Mesenchymal stem cell (in vitro differentiated cells and primary cell): ENCODE measurements at regions not wholly inside any gene's neighbourhood (a gene's known extent, or its start where the extent isn't known, plus 50 kb on each side); places are given as distances from the start of the nearest gene placed in this dataset.

Experiments used
- DNase-seq: peaks from one replicate; pipeline ENCODE4 v3.0.0-alpha.2; 2013
- H2AFZ ChIP-seq: one replicate; pipeline ENCODE4 v1.6.1; 2013; ENCODE audit warnings: low read depth, mild to moderate bottlenecking, control low read depth, inconsistent platforms, low read length, moderate library complexity
- H2AK5ac ChIP-seq: 2 replicates; pipeline ENCODE4 v1.6.1; 2013; ENCODE audit warnings: low read length, moderate library complexity, mild to moderate bottlenecking, inconsistent platforms; ENCODE audit not compliant: severe bottlenecking
- H2BK120ac ChIP-seq: one replicate; pipeline ENCODE4 v1.6.1; 2013; ENCODE audit warnings: low read depth, mild to moderate bottlenecking, inconsistent platforms, low read length, moderate library complexity
- H2BK12ac ChIP-seq, 2 experiments: one replicate each; pipeline ENCODE4 v1.6.1; 2013; ENCODE audit warnings: inconsistent platforms in 2 of 2, low read length in 2 of 2, mild to moderate bottlenecking in 2 of 2, moderate library complexity in 2 of 2, control low read depth in 1 of 2
- H2BK15ac ChIP-seq: one replicate; pipeline ENCODE4 v1.6.1; 2013; ENCODE audit warnings: mild to moderate bottlenecking, low read depth, inconsistent platforms; ENCODE audit not compliant: poor library complexity, severe bottlenecking
- H2BK5ac ChIP-seq: 2 replicates; pipeline ENCODE4 v1.6.1; 2013; ENCODE audit warnings: low read depth, mild to moderate bottlenecking, low read length, control low read depth, inconsistent platforms; ENCODE audit not compliant: poor library complexity, severe bottlenecking
- H3K14ac ChIP-seq, 2 experiments: one replicate each; pipeline ENCODE4 v1.6.1; 2013; ENCODE audit warnings: inconsistent platforms in 2 of 2, low read length in 2 of 2, control low read depth in 1 of 2, mild to moderate bottlenecking in 1 of 2, moderate library complexity in 1 of 2
- H3K18ac ChIP-seq, 2 experiments: one replicate each; pipeline ENCODE4 v1.6.1; 2013; ENCODE audit warnings: inconsistent platforms in 2 of 2, low read length in 2 of 2, control low read depth in 1 of 2, low read depth in 1 of 2, mild to moderate bottlenecking in 1 of 2
- H3K23ac ChIP-seq, 2 experiments: one replicate each; pipeline ENCODE4 v1.6.1; 2013; ENCODE audit warnings: inconsistent platforms in 2 of 2, low read length in 2 of 2, mild to moderate bottlenecking in 2 of 2, moderate library complexity in 2 of 2, control low read depth in 1 of 2
- H3K27ac ChIP-seq: 2 replicates; pipeline ENCODE4 v1.5.1; 2013; ENCODE audit warnings: mild to moderate bottlenecking, moderate library complexity, low read length, control low read depth, inconsistent platforms; ENCODE audit not compliant: poor library complexity, severe bottlenecking
- H3K27me3 ChIP-seq, 2 experiments: 2 replicates each; pipeline versions ENCODE4 v1.6.1 to v1.7.0; 2013; ENCODE audit warnings: low read length in 2 of 2, mild to moderate bottlenecking in 2 of 2, moderate library complexity in 2 of 2, control low read depth in 1 of 2, inconsistent platforms in 1 of 2; ENCODE audit not compliant: control insufficient read depth in 1 of 2, insufficient read depth in 1 of 2
- H3K36me3 ChIP-seq, 2 experiments: 2 replicates each; pipeline versions ENCODE4 v1.6.1 to v1.7.0; 2013; ENCODE audit warnings: low read length in 2 of 2, control low read depth in 1 of 2, inconsistent platforms in 1 of 2, low read depth in 1 of 2, mild to moderate bottlenecking in 1 of 2; ENCODE audit not compliant: insufficient read depth in 2 of 2, control insufficient read depth in 1 of 2
- H3K4ac ChIP-seq, 2 experiments: one replicate each; pipeline ENCODE4 v1.6.1; 2013; ENCODE audit warnings: inconsistent platforms in 2 of 2, low read length in 2 of 2, mild to moderate bottlenecking in 2 of 2, moderate library complexity in 2 of 2, control low read depth in 1 of 2, low read depth in 1 of 2
- H3K4me1 ChIP-seq: 2 replicates; pipeline ENCODE4 v1.6.1; 2013; ENCODE audit warnings: low read depth, low read length, control low read depth; ENCODE audit not compliant: control insufficient read depth, insufficient read depth
- H3K4me2 ChIP-seq: 2 replicates; pipeline ENCODE4 v1.6.1; 2013; ENCODE audit warnings: low read length, mild to moderate bottlenecking, inconsistent platforms; ENCODE audit not compliant: poor library complexity, severe bottlenecking
- H3K4me3 ChIP-seq, 2 experiments: 2 replicates each; pipeline versions ENCODE4 v1.5.1 to v1.7.0; 2013; ENCODE audit warnings: low read length in 2 of 2, mild to moderate bottlenecking in 2 of 2, control low read depth in 1 of 2, low read depth in 1 of 2; ENCODE audit not compliant: insufficient read depth in 1 of 2
- H3K79me1 ChIP-seq: replicated peaks from 2 replicates; pipeline ENCODE4 v1.6.1; 2013; ENCODE audit warnings: mild to moderate bottlenecking, control low read depth, low read length, inconsistent platforms; ENCODE audit not compliant: poor library complexity, severe bottlenecking
- H3K9ac ChIP-seq: 2 replicates; pipeline ENCODE4 v1.7.0; 2013; ENCODE audit warnings: mild to moderate bottlenecking, low read length, moderate library complexity
- H3K9me3 ChIP-seq: 2 replicates; pipeline ENCODE4 v1.7.0; 2013; ENCODE audit warnings: mild to moderate bottlenecking, low read length; ENCODE audit not compliant: control insufficient read depth
- H4K8ac ChIP-seq: one replicate; pipeline ENCODE4 v1.6.1; 2013; ENCODE audit warnings: inconsistent platforms, mild to moderate bottlenecking, low read length, moderate library complexity
- H4K91ac ChIP-seq: one replicate; pipeline ENCODE4 v1.6.1; 2013; ENCODE audit warnings: mild to moderate bottlenecking, low read length, inconsistent platforms
- WGBS: methylation state at CpG from one replicate; pipeline ENCODE4 v1.1.7; 2013; ENCODE audit warnings: mixed read lengths; 5-methylcytosine and 5-hydroxymethylcytosine counted together

DNA sequence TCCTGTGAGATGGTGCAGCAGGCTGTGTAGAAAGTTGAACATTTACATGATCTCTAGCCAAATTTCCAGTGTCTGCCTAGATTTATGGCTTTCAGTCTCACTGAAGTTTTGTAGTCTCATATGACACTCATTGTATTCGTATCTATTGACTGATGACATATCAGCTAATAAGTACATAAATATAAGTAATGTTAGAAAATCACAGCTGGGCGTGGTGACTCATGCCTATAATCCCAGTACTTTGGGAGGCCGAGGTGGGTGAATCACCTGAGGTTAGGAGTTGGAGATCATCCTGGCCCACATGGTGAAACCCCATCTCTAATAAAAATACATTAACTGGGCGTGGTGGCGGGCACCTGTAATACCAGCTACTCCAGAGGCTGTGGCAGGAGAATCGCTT lies 54.7 kb upstream of the HTR2A start:
- Histone ChIP-seq H3K4me2 (no peak overlapping the region), H3K27me3 (no peaks in the 10 kb centered on the region), H3K27ac (no peak overlapping the region), H3K36me3 (no peaks in the 10 kb centered on the region), H2AFZ (no peak overlapping the region), H3K79me1 (no peaks in the 10 kb centered on the region), H2BK15ac (no peak overlapping the region), H3K14ac (no peak overlapping the region), H3K4ac (no peak overlapping the region), H2AK5ac (no peak overlapping the region), H4K91ac (no peak overlapping the region), H3K18ac (no peak overlapping the region), H3K9me3 (no peaks in the 10 kb centered on the region), H3K23ac (no peak overlapping the region), H3K9ac (no peak overlapping the region), H3K4me3 (no peak overlapping the region), H2BK12ac (no peak overlapping the region), H4K8ac (no peak overlapping the region), H2BK120ac (no peak overlapping the region), H3K4me1 (peaks cover 1% of the 10 kb centered on the region), H2BK5ac (no peak overlapping the region)
- WGBS, result 82% methylated on average over 5 of the region's 6 CpGs
- no peak for DNase-seq

DNA sequence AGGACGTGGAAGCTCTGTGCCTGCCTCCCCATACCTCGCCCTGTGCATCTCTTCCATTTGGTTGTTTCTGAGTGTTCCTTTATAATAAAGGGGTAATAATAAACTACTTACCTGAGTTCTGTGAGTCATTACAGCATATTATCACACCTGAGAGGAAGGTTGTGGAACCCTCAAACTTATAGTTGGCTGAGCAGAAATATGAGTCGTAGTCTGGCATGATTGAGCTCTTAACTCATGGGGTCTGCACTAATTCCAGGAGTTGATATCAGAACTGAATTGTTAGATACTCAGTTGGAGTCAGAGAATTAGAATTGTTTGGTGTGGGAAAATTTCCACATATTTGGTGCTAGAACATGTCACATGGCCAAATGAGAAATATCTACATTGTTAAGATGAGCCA lies 52.4 kb upstream of the HTR2A start:
- Histone ChIP-seq H3K14ac (no peak overlapping the region), H3K9me3 (peaks cover 4% of the 10 kb centered on the region), H2BK120ac (no peak overlapping the region), H3K27ac (no peak overlapping the region), H3K4me1 (peaks cover 1% of the 10 kb centered on the region), H2BK15ac (no peak overlapping the region), H3K23ac (no peak overlapping the region), H3K9ac (no peak overlapping the region), H4K8ac (no peak overlapping the region), H3K36me3 (no peaks in the 10 kb centered on the region), H3K79me1 (no peaks in the 10 kb centered on the region), H2AFZ (no peak overlapping the region), H3K27me3 (no peaks in the 10 kb centered on the region), H2BK12ac (no peak overlapping the region), H3K4me3 (no peak overlapping the region), H2BK5ac (no peak overlapping the region), H3K18ac (no peak overlapping the region), H2AK5ac (no peak overlapping the region), H3K4ac (no peak overlapping the region), H4K91ac (no peak overlapping the region), H3K4me2 (no peak overlapping the region)
- WGBS, result 79% methylated on average over 2 of the region's 3 CpGs
- DNase-seq, result no peak

DNA sequence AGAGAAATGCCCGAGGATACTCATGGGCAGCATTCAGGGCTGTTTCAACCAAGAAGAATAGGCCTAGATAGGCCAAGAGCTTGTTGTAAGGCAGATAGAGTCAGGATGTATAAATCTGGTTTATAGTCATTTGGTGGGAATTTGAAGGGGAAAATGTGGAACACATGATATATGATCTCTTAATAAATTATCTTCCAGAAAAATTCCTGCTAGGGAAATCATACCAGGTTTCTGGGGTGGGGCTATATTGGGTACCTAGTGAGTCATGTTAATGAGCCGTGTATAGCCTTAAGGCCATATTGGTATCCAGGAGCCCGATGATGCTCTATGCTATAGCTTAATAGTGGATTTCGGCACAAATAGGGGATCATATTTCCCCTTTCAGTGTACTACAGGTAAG lies 51.5 kb upstream of the HTR2A start:
- 93% methylated on average over 3 of the region's 4 CpGs for WGBS

DNA sequence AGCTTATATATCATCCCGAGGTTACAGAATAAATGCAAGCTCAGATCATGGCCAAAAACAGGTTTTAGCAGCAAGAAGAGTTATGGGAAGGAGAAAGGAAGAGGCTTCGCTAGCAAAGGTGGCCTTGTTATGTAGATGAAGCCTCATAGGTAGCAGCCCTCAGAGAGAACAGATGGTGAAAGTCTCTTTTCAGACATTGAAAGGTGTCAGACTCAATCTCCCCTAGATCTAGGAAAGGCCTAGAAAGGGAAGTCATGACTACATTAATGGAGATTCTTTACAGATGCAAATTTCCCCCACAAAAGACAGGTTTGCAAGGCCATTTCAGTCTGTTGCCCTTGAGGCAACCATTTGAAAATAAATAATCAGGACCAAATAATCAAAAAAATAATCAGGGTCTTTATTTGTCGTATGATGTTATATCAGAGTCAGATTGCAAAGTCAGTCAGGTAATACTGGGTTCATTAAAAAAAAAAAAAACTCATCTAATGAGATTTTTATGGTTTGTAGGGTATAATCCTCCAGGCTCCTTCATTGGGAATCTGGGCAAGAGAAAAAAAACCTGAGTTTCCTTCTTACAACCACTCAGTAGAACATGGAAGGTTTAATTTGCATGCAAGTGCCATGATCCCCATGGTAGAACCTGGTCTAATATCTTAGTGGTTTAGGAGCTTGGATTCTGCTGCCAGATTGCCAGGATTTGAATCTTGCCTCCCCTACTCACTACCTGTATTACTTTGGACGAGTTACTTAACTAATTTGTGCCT lies 50.8 kb upstream of the HTR2A start:
- Histone ChIP-seq H3K27me3 (no peaks in the 10 kb centered on the region), H2AK5ac (no peak overlapping the region), H2BK5ac (no peak overlapping the region), H2BK15ac (no peak overlapping the region), H3K4me1 (peaks cover 1% of the 10 kb centered on the region), H3K9me3 (peaks cover 4% of the 10 kb centered on the region), H3K4ac (no peak overlapping the region), H3K9ac (no peak overlapping the region), H3K23ac (no peak overlapping the region), H4K91ac (no peak overlapping the region), H3K4me3 (no peak overlapping the region), H2BK120ac (no peak overlapping the region), H2BK12ac (no peak overlapping the region), H3K27ac (no peak overlapping the region), H4K8ac (no peak overlapping the region), H3K4me2 (no peak overlapping the region), H2AFZ (no peak overlapping the region), H3K18ac (no peak overlapping the region), H3K79me1 (no peaks in the 10 kb centered on the region), H3K36me3 (no peaks in the 10 kb centered on the region), H3K14ac (no peak overlapping the region)
- WGBS, result 92% methylated on average over 2 of the region's 4 CpGs
- no peak for DNase-seq

More for the DNA sequence above, 51.5 kb upstream of the HTR2A start:
- DNase-seq, result no peak
- Histone ChIP-seq H4K8ac (no peak overlapping the region), H3K27me3 (no peaks in the 10 kb centered on the region), H2BK15ac (no peak overlapping the region), H3K27ac (no peak overlapping the region), H2BK120ac (no peak overlapping the region), H2BK5ac (no peak overlapping the region), H3K9ac (no peak overlapping the region), H3K36me3 (no peaks in the 10 kb centered on the region), H3K23ac (no peak overlapping the region), H2BK12ac (no peak overlapping the region), H4K91ac (no peak overlapping the region), H3K4me3 (no peak overlapping the region), H3K14ac (no peak overlapping the region), H3K9me3 (peaks cover 4% of the 10 kb centered on the region), H3K4me2 (no peak overlapping the region), H2AK5ac (no peak overlapping the region), H3K18ac (no peak overlapping the region), H3K4me1 (peaks cover 1% of the 10 kb centered on the region), H3K4ac (no peak overlapping the region), H3K79me1 (no peaks in the 10 kb centered on the region), H2AFZ (no peak overlapping the region)
